Mammary epithelial cell (primary cell): ENCODE measurements at regions not wholly inside any gene's neighbourhood (a gene's known extent, or its start where the extent isn't known, plus 50 kb on each side); places are given as distances from the start of the nearest gene placed in this dataset.

Experiments used
- EZH2 ChIP-seq: IDR thresholded peaks from 2 replicates; pipeline ENCODE4 v1.6.1; 2012; ENCODE audit warnings: low read length, inconsistent platforms, borderline replicate concordance
- TF ChIP-seq, protein P1 (sequence below), 2 donors: IDR thresholded peaks in 1 of 2; conservative IDR thresholded peaks in 1 of 2; 2 replicates each; pipeline ENCODE4 v1.5.1; 2011 to 2012; ENCODE audit warnings: inconsistent platforms in 2 of 2, low read length in 2 of 2, mild to moderate bottlenecking in 2 of 2, control low read depth in 1 of 2, low read depth in 1 of 2; ENCODE audit not compliant: insufficient read depth in 1 of 2; ENCODE audit errors: extremely low read depth in 1 of 2

DNA sequence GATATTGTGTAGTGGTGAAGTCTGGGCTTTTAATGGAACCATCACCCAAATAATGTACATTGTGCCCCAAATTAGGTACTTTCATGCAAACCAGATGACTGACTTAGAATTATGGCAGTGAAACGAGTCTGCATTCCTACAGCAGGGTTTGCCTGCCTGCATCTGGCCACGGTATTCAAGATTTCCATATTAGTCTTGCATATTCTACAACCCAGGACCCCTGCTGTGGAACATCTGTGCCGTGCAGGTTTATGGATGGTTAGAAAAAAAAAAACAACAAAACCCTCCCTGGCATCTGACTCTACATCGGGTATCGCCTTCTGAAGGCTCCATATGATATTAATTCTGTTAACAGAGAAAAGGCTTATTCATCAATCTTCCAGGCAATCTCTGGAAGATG lies 394.8 kb downstream of the DCDC2C start:
- TF ChIP-seq, protein P1, sequence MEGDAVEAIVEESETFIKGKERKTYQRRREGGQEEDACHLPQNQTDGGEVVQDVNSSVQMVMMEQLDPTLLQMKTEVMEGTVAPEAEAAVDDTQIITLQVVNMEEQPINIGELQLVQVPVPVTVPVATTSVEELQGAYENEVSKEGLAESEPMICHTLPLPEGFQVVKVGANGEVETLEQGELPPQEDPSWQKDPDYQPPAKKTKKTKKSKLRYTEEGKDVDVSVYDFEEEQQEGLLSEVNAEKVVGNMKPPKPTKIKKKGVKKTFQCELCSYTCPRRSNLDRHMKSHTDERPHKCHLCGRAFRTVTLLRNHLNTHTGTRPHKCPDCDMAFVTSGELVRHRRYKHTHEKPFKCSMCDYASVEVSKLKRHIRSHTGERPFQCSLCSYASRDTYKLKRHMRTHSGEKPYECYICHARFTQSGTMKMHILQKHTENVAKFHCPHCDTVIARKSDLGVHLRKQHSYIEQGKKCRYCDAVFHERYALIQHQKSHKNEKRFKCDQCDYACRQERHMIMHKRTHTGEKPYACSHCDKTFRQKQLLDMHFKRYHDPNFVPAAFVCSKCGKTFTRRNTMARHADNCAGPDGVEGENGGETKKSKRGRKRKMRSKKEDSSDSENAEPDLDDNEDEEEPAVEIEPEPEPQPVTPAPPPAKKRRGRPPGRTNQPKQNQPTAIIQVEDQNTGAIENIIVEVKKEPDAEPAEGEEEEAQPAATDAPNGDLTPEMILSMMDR (conservative IDR thresholded peaks at IDR 0.05 in 1 of 2, IDR thresholded peaks at IDR 0.05 in 1 of 2; ENCODE audit: extremely low read depth in 1 of 2, insufficient read depth in 1 of 2, low read depth in 1 of 2, low read length in 2 of 2): no peak
- no peak for TF ChIP-seq EZH2
